GM12892 (cell line): ENCODE measurements at regions not wholly inside any gene's neighbourhood (a gene's known extent, or its start where the extent isn't known, plus 50 kb on each side); places are given as distances from the start of the nearest gene placed in this dataset.

Source experiments
- POLR2A ChIP-seq: IDR thresholded peaks from 2 replicates; pipeline ENCODE4 v1.6.1; 2011; ENCODE audit warnings: low read depth, low read length, control low read depth
- POLR2AphosphoS5 ChIP-seq: IDR thresholded peaks from 2 replicates; pipeline ENCODE4 v1.6.1; 2011; ENCODE audit warnings: low read depth, low read length, control low read depth
- TAF1 ChIP-seq: IDR thresholded peaks from 2 replicates; pipeline ENCODE4 v1.6.1; 2011; ENCODE audit warnings: low read depth, mild to moderate bottlenecking, control low read depth, low read length, borderline replicate concordance

DNA sequence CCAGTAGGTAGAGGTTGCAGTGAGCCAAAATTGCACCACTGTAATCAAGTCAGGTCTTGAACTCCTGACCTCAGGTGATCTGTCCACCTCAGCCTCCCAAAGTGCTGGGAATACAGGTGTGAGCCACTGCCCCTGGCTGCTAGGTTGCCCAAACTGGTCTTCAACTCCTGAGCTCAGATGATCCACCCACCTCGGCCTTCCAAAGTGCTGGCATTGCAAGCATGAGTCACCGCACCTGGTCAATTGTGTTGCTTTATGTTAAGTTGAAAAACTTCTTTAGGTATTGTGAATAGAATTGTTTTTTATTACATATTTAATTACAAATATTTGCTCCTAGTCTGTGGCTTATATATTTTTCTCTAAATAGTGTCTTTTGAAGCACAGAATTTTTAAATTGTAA is 80.5 kb downstream of the PRKAB2 start:
- TF ChIP-seq TAF1 (no peak), POLR2A (no peak), POLR2AphosphoS5 (no peak)
